SK-N-SH (cell line): ENCODE measurements at regions not wholly inside any gene's neighbourhood (a gene's known extent, or its start where the extent isn't known, plus 50 kb on each side); places are given as distances from the start of the nearest gene placed in this dataset.

Experiments
- CTCF ChIA-PET: fragments of 300-600, 350-600 bp; formaldehyde crosslinking; extraction: SDS; loops from one replicate; lab custom pipeline; 2021; lab: Yijun Ruan, JAX
- POLR2A ChIA-PET: fragments of 350-600 bp; sonication (Branson Sonifier 250); formaldehyde crosslinking; extraction: SDS; loops from one replicate; lab custom pipeline; 2020; ENCODE audit warnings: antibody characterized with exemption, inconsistent platforms; lab: Yijun Ruan, JAX
- DNase-seq: peaks from one replicate; pipeline ENCODE4 v3.0.0; 2012
- H2AFZ ChIP-seq: fragments of 200-600 bp; sonication (generic); 2 replicates; pipeline ENCODE4 v1.8.1; 2016; ENCODE audit warnings: antibody characterized with exemption, mild to moderate bottlenecking, low read depth
- H3F3A ChIP-seq: fragments of 200-600 bp; sonication (generic); replicated peaks from 2 replicates; pipeline ENCODE3; 2016; ENCODE audit warnings: antibody characterized with exemption, mild to moderate bottlenecking; ENCODE audit not compliant: insufficient read depth
- H3K27ac ChIP-seq, 2 experiments: fragments of 200-500 bp in 1 of 2; fragments of 200-600 bp in 1 of 2; sonication (Bioruptor generic) in 1 of 2; sonication (generic), shearing (Covaris generic) in 1 of 2; 2 replicates each; pipeline versions ENCODE4 v1.5.1 to v1.6.1; 2014 to 2016; ENCODE audit warnings: low read depth in 2 of 2, inconsistent platforms in 1 of 2, low read length in 1 of 2, mild to moderate bottlenecking in 1 of 2, mixed read lengths in 1 of 2
- H3K27me3 ChIP-seq: fragments of 200-600 bp; sonication (generic), shearing (Covaris generic); 2 replicates; pipeline ENCODE4 v1.6.1; 2016; ENCODE audit warnings: mixed run types; ENCODE audit not compliant: insufficient read depth
- H3K36me3 ChIP-seq, 2 experiments: fragments of 200-500 bp in 1 of 2; fragments of 200-600 bp in 1 of 2; sonication (Bioruptor generic) in 1 of 2; sonication (generic) in 1 of 2; replicated peaks in 1 of 2; 2 replicates each; pipeline versions ENCODE3 to v1.5.1; 2014 to 2016; ENCODE audit warnings: low read length in 1 of 2, mild to moderate bottlenecking in 1 of 2; ENCODE audit not compliant: insufficient read depth in 2 of 2, control insufficient read depth in 1 of 2
- H3K4me1 ChIP-seq, 2 experiments: fragments of 200-500 bp in 1 of 2; fragments of 200-600 bp in 1 of 2; sonication (Bioruptor generic) in 1 of 2; sonication (generic), shearing (Covaris generic) in 1 of 2; 2 replicates each; pipeline versions ENCODE4 v1.5.1 to v1.6.1; 2014 to 2016; ENCODE audit warnings: low read depth in 1 of 2, low read length in 1 of 2, mixed run types in 1 of 2; ENCODE audit not compliant: insufficient read depth in 2 of 2, control insufficient read depth in 1 of 2
- H3K4me2 ChIP-seq: fragments of 200-600 bp; sonication (generic), shearing (Covaris generic); 2 replicates; pipeline ENCODE4 v1.6.1; 2017; ENCODE audit warnings: mixed run types
- H3K4me3 ChIP-seq, 2 experiments: fragments of 200-500 bp in 1 of 2; fragments of 200-600 bp in 1 of 2; sonication (Bioruptor generic) in 1 of 2; sonication (generic), shearing (Covaris generic) in 1 of 2; 2 replicates each; pipeline versions ENCODE4 v1.5.1 to v1.8.1; 2014 to 2016; ENCODE audit warnings: low read depth in 2 of 2, inconsistent platforms in 1 of 2, low read length in 1 of 2, mild to moderate bottlenecking in 1 of 2, mixed read lengths in 1 of 2, moderate library complexity in 1 of 2
- H3K79me2 ChIP-seq: fragments of 200-600 bp; sonication (generic); 2 replicates; pipeline ENCODE4 v1.8.1; 2017; ENCODE audit warnings: mild to moderate bottlenecking; ENCODE audit not compliant: insufficient read depth
- H3K9ac ChIP-seq: fragments of 200-600 bp; sonication (generic); 2 replicates; pipeline ENCODE4 v1.6.1; 2017; ENCODE audit warnings: mixed run types
- H3K9me2 ChIP-seq: fragments of 200-600 bp; sonication (generic); 2 replicates; pipeline ENCODE4 v1.6.1; 2017; ENCODE audit warnings: mixed run types
- H3K9me3 ChIP-seq: fragments of 200-600 bp; sonication (generic); 2 replicates; pipeline ENCODE4 v1.6.1; 2017; ENCODE audit warnings: mixed run types, mild to moderate bottlenecking, moderate library complexity
- H4K20me1 ChIP-seq: fragments of 200-600 bp; sonication (generic); 2 replicates; pipeline ENCODE4 v1.6.1; 2017; ENCODE audit warnings: mild to moderate bottlenecking, mixed run types; ENCODE audit not compliant: insufficient read depth
- FOXJ3 ChIP-seq: sonication (generic); formaldehyde crosslinking; IDR thresholded peaks from 2 replicates; pipeline ENCODE4 v1.5.1; 2020; ENCODE audit warnings: mild to moderate bottlenecking, missing genetic modification reagents
- FOXM1 ChIP-seq: IDR thresholded peaks from 2 replicates; pipeline ENCODE4 v1.4.0; 2012; ENCODE audit warnings: low read depth, mild to moderate bottlenecking
- MEF2A ChIP-seq: IDR thresholded peaks from 2 replicates; pipeline ENCODE4 v1.4.0; 2012; ENCODE audit warnings: low read depth, borderline replicate concordance
- MXI1 ChIP-seq: IDR thresholded peaks from 2 replicates; pipeline ENCODE4 v1.6.1; 2012; ENCODE audit warnings: mild to moderate bottlenecking, low read depth, low read length, improper control_type of control experiment
- SIN3A ChIP-seq: IDR thresholded peaks from 2 replicates; pipeline ENCODE4 v1.6.1; 2012; ENCODE audit warnings: low read depth, mild to moderate bottlenecking, low read length, moderate library complexity, borderline replicate concordance
- TCF12 ChIP-seq: IDR thresholded peaks from 2 replicates; pipeline ENCODE4 v1.4.0; 2012
- WGBS: methylation state at CpG from one replicate; pipeline ENCODE4 v1.1.6; 2017; ENCODE audit warnings: low lambda C conversion rate; 5-methylcytosine and 5-hydroxymethylcytosine counted together
- TF ChIP-seq, protein P1 (sequence below): fragments of 150-350 bp; IDR thresholded peaks from 2 replicates; pipeline ENCODE4 v1.6.1; 2016; ENCODE audit warnings: mild to moderate bottlenecking, low read depth, low read length
- TF ChIP-seq, protein P2 (sequence below): fragments of 150-350 bp; IDR thresholded peaks from 2 replicates; pipeline ENCODE4 v1.6.1; 2017; ENCODE audit warnings: antibody characterized with exemption, low read length, low read depth, borderline replicate concordance

DNA sequence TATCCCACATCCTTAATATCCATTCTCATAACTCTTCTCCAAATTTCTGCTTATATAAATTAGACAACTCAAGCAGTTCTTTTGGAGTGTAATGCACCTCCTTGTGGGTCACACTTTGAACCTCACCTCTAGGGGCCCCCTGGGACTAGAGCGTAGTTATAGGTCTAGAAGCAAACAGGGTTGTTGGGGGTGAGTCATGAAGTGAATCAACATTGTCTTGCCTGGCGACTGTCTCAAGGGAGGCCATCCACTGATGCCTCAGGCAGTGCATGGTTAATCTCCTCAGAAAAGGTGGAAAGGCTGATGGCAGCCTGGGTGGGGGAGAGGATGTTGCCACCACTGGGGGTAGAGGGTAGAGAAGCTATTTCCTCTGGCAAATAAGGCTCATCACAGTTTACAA is 129.1 kb downstream of the TNFRSF21 start:
- Histone ChIP-seq H3K36me3 (no peaks in the 10 kb centered on the region), H3K4me2 (no peak overlapping the region), H3K27me3 (no peaks in the 10 kb centered on the region), H3K9ac (no peak overlapping the region), H3K79me2 (no peaks in the 10 kb centered on the region), H3K4me1 (no peaks in the 10 kb centered on the region), H4K20me1 (no peaks in the 10 kb centered on the region), H3F3A (no peaks in the 10 kb centered on the region), H3K4me3 (no peak overlapping the region), H3K9me3 (no peaks in the 10 kb centered on the region), H3K27ac (no peak overlapping the region), H3K9me2 (no peaks in the 10 kb centered on the region), H2AFZ (no peak overlapping the region)
- POLR2A ChIA-PET = no interaction called here
- 57% methylated on average over 2 of the region's 2 CpGs for WGBS
- TF ChIP-seq TCF12 (0 out of 2 replicates have a peak, but pooled peaks have one; percentile 6), FOXM1 (no peak)
- TF ChIP-seq, protein P1, sequence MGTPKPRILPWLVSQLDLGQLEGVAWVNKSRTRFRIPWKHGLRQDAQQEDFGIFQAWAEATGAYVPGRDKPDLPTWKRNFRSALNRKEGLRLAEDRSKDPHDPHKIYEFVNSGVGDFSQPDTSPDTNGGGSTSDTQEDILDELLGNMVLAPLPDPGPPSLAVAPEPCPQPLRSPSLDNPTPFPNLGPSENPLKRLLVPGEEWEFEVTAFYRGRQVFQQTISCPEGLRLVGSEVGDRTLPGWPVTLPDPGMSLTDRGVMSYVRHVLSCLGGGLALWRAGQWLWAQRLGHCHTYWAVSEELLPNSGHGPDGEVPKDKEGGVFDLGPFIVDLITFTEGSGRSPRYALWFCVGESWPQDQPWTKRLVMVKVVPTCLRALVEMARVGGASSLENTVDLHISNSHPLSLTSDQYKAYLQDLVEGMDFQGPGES = no peak
- CTCF ChIA-PET = no interaction called here
- DNase-seq = no peak

DNA sequence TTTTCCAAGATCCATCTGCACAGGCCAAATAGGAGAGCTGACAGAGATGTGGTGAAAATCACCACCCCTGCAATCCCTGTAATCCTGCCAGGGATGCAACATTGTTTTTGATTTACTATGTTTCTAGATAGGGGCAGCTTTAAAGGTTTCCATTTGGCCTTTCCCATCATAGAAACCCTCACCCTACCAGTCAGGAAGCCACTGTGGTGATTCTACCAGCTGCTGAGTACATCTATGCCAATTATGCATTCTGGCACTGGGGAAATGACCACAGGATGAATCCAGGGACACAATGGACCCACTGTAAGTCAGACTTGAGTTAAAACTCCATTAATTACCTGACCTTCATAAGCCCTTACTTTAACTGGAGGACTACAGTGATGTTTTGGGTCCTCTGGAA is 130.4 kb downstream of the TNFRSF21 start:
- CTCF ChIA-PET = interaction anchor here (0.8 kb wide), 1 partner anchor 13 kb away, joined by 3 read pairs; no protein-coding TSS in a partner anchor

DNA sequence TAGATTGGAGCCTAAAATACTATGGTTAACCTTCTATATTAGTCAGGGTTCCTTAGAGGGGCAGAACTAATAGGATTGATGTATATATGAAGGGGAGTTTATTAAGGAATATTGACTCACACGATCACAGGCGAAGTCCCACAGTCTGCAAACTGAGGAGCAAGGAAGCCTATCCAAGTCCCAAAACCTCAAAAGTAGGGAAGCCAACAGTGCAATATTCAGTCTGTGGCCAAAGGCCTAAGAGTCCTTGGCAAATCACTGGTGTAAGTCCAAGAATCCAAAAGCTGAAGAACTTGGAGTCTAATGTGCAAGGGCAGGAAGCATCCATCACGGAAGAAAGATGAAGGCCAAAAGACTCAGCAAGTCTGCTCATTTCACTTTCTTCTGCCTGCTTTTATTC is 133.5 kb upstream of the ADGRF1 start:
- whole genome bisulfite sequencing = 96% methylated on average over 3 of the region's 3 CpGs
- no peak for DNase-seq
- TF ChIP-seq MEF2A (no peak), SIN3A (no peak), MXI1 (no peak)
- H2AFZ ChIP-seq = no peak overlapping the region
- H3K4me1 ChIP-seq = no peaks in the 10 kb centered on the region
- H4K20me1 ChIP-seq = no peaks in the 10 kb centered on the region
- H3K9me2 ChIP-seq = no peaks in the 10 kb centered on the region
- H3K27me3 ChIP-seq = no peaks in the 10 kb centered on the region
- H3K9me3 ChIP-seq = no peaks in the 10 kb centered on the region
- no peak overlapping the region for H3K27ac ChIP-seq
- no peak overlapping the region for H3K4me2 ChIP-seq
- ChIA-PET POLR2A (no interaction called here), CTCF (interaction anchor here (1.1 kb wide), 1 partner anchor 29 kb away, joined by 3 read pairs; no protein-coding TSS in a partner anchor)
- no peaks in the 10 kb centered on the region for H3K36me3 ChIP-seq
- no peaks in the 10 kb centered on the region for H3F3A ChIP-seq
- no peak overlapping the region for H3K9ac ChIP-seq
- no peak overlapping the region for H3K4me3 ChIP-seq
- H3K79me2 ChIP-seq = no peaks in the 10 kb centered on the region

More for the DNA sequence above, 130.4 kb downstream of the TNFRSF21 start:
- H3K4me2 ChIP-seq = no peak overlapping the region
- H3K9me2 ChIP-seq = no peaks in the 10 kb centered on the region
- no peaks in the 10 kb centered on the region for H3K79me2 ChIP-seq
- no peaks in the 10 kb centered on the region for H3K27me3 ChIP-seq
- TF ChIP-seq FOXM1 (no peak), FOXJ3 (CRISPR knock-in tag) (no peak)
- TF ChIP-seq, protein P2, sequence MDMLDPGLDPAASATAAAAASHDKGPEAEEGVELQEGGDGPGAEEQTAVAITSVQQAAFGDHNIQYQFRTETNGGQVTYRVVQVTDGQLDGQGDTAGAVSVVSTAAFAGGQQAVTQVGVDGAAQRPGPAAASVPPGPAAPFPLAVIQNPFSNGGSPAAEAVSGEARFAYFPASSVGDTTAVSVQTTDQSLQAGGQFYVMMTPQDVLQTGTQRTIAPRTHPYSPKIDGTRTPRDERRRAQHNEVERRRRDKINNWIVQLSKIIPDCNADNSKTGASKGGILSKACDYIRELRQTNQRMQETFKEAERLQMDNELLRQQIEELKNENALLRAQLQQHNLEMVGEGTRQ = no peak
- H3F3A ChIP-seq = no peaks in the 10 kb centered on the region
- POLR2A ChIA-PET = no interaction called here
- no peaks in the 10 kb centered on the region for H3K4me1 ChIP-seq
- no peak overlapping the region for H3K9ac ChIP-seq
- H3K27ac ChIP-seq = no peak overlapping the region
- no peaks in the 10 kb centered on the region for H3K36me3 ChIP-seq
- no peaks in the 10 kb centered on the region for H3K9me3 ChIP-seq
- H3K4me3 ChIP-seq = no peak overlapping the region
- H4K20me1 ChIP-seq = no peaks in the 10 kb centered on the region
- no peak for DNase-seq
- no peak overlapping the region for H2AFZ ChIP-seq
